Medulla oblongata (tissue), 1 donor: ENCODE measurements at regions not wholly inside any gene's neighbourhood (a gene's known extent, or its start where the extent isn't known, plus 50 kb on each side); places are given as distances from the start of the nearest gene placed in this dataset.
"Not testable (repeated sequence)": the region's sequence is repeated elsewhere in the genome, so short reads cannot be mapped to it uniquely, and the experiment has no call there.

Source experiments
- DNase-seq: peaks from one replicate; pipeline ENCODE4 v3.0.0-alpha.2; 2015; ENCODE audit errors: extremely low spot score

DNA sequence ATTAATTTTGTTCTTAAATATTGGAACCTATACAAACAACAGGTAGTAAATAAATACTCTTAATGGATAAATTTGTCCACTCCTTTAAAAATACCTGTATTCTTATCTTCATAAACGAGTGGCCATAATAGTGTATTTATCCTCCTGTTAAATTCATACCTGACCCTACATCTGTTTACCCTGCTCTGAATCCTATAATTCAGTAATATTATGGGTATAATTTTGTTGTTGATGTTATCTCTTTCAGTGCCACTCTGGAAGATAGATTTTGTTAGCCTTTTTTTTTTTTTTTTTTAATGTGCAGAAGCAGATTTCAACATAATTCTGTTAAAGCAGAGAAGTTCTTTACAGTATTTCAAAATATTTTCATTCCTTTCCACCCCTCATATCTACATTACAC, 1337.9 kb downstream of the PLA2G4A start:
- DNase-seq, result no peak

DNA sequence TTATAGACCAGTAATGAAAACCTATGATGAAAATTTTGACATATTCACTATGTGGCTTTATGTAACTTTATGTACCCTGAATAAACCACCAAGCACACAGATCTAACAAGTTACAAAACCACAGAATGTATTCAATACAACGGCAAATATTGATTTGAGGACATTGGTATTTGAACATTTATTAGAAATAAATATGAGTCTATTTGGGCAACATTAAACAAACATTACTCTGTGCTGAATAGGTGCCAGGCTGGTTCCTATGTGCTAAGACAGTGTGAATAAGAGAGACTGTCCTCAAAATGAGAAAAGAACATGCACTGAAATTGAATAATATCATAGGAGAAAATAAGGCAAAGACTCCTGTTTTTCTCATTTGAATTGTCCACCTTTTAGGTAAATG, 1341.2 kb downstream of the PLA2G4A start:
- no peak for DNase-seq

DNA sequence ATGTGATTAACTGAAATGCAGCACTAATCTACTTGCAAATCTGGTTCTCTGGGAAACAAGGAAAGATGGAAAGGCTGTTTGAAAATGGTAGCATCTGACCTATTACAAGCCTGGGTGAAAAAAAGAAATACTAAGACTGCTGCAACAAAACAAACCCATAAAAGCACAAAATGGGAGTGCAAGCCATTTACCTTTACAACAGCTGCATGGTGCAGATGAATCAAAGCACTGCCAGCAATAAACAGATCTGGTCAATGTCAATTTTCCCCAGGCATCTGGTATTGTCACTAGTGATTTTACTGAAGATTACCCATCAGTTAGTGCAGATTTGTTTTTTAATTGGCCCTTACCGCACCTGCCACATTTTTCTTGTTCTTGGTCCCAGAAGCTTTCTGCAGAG, 1341.7 kb downstream of the PLA2G4A start:
- DNase-seq, result no peak

- DNase-seq, result no peak
Observed at GRCh38 chr1:188170935-188171334, 1342.2 kb downstream of the PLA2G4A start.

GRCh38 chr1:188182063-188182462, 1353.3 kb downstream of the PLA2G4A start:
- not testable (repeated sequence) for DNase-seq

DNA sequence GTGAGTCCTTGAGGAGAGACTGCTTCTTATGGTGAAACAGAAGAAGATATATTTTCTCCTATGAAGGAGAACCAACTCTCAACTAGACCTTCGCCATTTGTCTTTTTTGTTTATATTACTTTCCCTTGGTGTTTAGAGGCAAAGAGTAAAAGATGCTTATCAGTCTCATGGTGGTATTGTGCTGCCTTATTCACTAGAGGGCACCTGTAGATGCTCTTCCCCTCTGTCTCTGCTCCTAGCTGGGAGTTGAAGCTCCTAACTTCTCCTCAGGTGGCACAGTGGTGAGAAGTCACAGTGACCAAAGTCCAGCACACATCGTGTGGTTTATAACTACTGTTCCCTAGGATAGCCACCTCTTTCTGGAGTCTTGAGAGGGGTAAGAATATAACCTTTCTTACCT, 1359.6 kb downstream of the PLA2G4A start:
- no peak for DNase-seq

- DNase-seq, result no peak
Observed at GRCh38 chr1:188194916-188195315, 1366.2 kb downstream of the PLA2G4A start.

GRCh38 chr1:188218289-188218688, 1389.5 kb downstream of the PLA2G4A start:
- DNase-seq, result no peak

DNA sequence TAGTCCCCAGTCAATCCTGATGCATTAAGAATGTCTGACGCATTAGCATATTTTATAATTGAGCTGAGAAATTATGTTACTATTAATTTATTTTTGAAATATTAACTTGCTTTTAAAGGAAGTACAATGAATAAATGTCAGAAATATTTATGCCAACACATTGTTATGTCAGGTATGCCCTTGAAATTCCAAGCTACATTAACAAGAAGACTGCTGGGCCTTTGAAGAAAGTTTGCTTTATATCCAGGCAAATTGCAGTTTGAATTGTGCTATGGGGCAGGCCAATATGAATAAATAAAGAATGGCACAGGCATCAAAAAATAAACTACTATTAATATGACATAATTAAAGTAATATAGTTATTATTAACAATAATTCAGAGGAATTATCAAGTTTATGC, 1391.3 kb downstream of the PLA2G4A start:
- DNase-seq, result no peak

GRCh38 chr1:188224263-188224662, 1395.5 kb downstream of the PLA2G4A start:
- DNase-seq, result no peak

DNA sequence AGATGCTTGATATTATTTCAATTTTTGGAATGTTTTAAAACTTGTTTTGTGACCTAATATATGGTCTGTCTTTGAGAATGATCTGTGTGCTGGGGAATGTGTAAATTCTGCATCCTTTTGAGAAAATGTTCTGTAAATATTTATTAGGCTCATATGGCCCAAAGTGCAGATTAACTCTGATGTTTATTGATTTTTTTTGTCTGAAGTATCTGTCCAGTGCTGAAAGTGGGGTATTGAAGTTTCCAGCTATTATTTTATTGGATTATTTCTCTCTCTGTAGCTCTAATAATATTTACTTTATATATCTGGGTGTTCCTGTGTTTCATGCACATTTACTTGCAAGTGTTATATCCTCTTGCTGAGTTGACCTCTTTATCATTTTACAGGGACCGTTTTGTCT, 1397.2 kb downstream of the PLA2G4A start:
- DNase-seq, result no peak

GRCh38 chr1:188228623-188229022, 1399.9 kb downstream of the PLA2G4A start:
- no peak for DNase-seq

DNA sequence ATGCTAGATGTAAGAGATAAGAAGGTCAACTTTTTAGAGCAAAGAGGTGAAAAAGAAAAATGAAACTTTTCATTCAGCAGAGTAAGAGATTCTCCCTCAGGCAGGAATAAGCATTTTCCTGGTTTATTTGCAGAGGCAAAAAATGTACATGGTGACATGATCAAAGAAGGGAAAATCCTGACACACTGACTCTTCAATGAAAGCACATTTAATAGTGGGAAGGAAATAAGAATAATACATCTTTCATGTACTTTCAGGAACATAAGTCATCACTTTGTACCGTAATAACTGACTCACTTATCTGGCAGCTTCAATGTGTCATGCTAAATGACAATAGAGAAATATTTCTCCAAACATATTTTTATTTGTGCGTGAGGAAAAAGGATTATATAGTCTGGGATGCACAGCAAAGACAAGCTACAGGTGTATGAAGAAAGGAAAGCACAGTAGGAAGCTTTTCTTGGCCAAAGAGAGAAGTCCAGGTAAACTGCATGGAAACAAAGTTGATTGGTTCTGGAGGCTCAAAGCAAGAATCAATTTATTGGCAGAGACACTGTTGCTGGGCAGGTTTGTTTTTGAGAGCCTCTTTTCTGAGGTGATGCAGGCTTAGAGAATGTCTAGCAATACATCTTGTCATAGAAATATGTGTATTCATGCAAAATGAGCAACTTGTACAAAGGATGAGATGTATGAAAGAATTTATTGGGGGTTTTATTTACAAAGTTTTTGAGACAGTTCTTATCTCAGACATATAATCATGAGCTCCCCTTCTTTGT, 1409.0 kb downstream of the PLA2G4A start:
- no peak for DNase-seq

GRCh38 chr1:188240772-188241406, 1412.1 kb downstream of the PLA2G4A start:
- DNase-seq, result no peak

- DNase-seq, result no peak
Observed at GRCh38 chr1:188241629-188242028, 1412.9 kb downstream of the PLA2G4A start.

DNA sequence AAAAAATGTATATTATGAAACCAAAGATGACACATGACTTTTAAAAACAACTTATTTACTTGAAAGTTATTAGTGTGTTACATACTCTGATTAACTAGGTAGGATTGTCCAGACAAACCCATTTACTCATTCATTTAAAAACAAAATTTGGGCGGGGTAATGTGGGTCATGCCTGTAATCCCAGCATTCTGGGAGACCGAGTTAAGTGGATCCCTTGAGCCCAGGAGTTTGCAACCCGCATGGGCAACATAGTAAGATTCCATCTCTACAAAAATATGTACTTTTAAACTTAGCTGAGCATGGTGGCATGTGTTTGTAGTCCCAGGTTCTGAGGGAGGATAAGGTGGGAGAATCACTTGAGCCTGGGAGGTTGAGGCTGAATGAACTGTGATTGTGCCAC, 1414.7 kb downstream of the PLA2G4A start:
- no peak for DNase-seq

DNA sequence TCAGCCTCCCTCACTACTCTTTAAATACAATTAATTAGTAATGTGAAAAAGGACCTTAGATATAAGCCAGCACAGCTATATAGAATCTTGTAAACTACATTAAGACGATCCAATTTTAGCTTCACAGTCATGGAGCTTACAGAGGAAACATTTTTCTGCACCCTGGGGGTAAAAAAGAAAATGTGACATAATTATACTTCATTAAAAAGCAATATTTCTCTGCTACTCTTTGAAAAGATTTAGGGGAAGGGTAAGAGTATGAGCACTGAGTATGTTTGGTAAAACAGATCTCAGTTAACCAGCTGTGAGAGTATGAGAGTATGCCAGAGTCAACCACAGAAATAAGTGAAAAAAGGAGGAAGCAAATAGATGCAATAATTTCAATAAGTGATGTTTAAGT, 1415.9 kb downstream of the PLA2G4A start:
- DNase-seq, result no peak

DNA sequence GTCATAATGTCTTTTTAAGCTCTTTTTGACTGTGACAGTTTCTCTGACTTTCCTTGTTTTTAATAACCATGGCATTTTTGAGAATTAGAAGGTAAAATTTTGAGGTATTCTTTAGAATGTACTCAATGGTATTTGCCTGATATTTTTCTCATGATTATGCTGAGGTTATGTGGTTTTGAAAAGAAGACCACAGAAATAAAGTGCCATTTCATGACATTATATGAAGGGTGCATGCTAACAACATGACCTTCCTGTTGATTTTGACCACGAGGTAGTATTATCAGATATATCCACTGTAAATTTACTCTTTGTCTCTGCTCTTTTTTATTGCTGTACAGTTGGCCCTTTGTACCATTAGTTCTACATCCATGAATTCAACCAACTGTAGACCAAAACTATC, 1418.5 kb downstream of the PLA2G4A start:
- DNase-seq, result no peak

- DNase-seq, result no peak
Observed at GRCh38 chr1:188249811-188250210, 1421.1 kb downstream of the PLA2G4A start.

DNA sequence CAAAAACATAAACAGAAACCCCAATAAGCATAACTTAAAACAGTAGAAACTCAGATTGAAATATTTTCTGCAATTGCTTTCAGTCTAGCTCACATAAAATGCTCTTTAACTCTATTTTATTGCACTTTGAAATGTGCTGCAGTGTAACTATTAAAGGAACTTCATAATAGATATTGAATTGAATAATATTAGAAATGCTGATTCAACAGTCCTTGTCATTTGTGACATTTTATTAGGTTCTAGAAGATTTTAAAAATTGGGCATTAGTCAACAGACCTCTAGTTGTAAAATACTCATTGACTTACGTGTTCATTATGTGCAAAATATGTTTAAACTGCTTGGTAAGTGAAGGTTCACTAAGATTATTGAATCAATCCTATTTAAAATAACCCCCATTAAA, 1422.3 kb downstream of the PLA2G4A start:
- DNase-seq, result no peak

DNA sequence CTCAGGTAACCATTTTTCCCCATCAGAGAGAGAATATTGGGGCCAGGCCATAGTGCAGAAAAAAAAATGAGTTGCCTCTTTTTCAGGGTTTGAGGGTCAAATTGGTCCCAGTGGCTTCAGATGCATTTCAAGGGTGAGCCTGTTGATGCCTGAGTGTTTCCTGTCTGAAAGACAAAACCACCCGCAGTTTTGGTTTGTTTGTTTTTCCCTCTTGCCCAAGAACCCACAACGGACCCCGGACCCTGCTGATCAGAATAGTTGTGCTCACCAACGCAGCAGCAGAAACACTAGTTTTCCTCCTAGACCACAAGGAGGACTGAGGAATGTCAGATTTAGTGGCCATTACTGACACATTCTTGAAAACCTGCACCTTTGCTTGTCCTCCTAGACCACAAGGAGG, 1433.1 kb downstream of the PLA2G4A start:
- no peak for DNase-seq

- no peak for DNase-seq
Observed at GRCh38 chr1:188269956-188270355, 1441.2 kb downstream of the PLA2G4A start.

DNA sequence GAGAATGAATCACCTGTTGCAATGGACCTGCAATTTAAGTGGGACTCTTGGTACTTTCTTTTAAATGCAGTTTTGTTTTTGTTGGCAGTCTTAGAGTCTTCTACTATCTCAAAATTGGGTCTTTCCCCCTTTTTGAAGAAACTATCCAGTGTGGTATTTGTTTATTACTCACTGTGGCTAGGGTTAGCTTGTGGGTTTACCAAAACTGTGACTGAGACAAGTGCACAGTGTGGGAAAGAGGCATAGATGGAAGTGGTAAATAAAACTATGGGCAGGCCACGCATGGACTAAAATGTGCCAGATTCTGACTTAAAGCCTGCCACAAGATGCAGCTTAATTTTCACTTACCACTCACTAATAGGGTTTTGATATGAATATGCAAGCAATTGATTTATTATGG, 1441.7 kb downstream of the PLA2G4A start:
- DNase-seq, result no peak

DNA sequence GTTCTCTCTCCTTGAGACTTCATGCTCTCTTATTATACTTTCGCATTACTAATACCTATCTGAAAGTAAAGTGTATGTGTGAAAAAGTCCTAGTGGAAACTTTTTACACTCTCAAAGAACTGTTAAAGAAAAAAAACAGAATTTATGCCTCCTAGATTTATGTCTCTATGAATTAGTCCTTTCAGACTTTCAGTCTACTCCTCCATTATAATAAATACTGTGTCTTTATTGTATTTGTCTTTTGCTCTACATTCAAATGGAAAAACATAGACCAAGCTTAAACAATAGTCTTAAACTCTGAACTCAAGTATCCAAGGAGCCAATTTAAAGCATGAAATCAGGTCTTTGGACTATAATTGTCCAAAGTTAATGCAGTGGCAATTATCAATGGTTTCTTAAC, 1449.0 kb downstream of the PLA2G4A start:
- DNase-seq, result no peak
